Sigmoid colon (tissue), 4 donors: ENCODE measurements at regions not wholly inside any gene's neighbourhood (a gene's known extent, or its start where the extent isn't known, plus 50 kb on each side); places are given as distances from the start of the nearest gene placed in this dataset.

Experiments
- CTCF ChIP-seq, 4 experiments: fragments of 450-650 bp in 3 of 4; fragments of 200-600 bp in 1 of 4; IDR thresholded peaks; one replicate each; pipeline ENCODE4 v1.5.1; 2016 to 2019; ENCODE audit warnings: antibody characterized with exemption in 4 of 4, mild to moderate bottlenecking in 3 of 4, moderate library complexity in 2 of 4
- EP300 ChIP-seq, 4 donors: sonication (generic); formaldehyde crosslinking; IDR thresholded peaks; one replicate each; pipeline ENCODE4 v1.6.1; 2017; ENCODE audit warnings: antibody characterized with exemption in 4 of 4
- POLR2A ChIP-seq, 2 donors: fragments of 450-650 bp; IDR thresholded peaks; one replicate each; pipeline ENCODE4 v1.6.1; 2016; ENCODE audit warnings: antibody characterized with exemption in 2 of 2, mild to moderate bottlenecking in 2 of 2, moderate library complexity in 2 of 2

- no peak for TF ChIP-seq CTCF (IDR thresholded peaks at IDR 0.05)
- TF ChIP-seq POLR2A (IDR thresholded peaks at IDR 0.05): no peak
- TF ChIP-seq EP300 (IDR thresholded peaks at IDR 0.05): no peak
These were observed 103.1 kb downstream of the MEX3B start for GRCh38 chr15:81942655-81943195.
